ENCODE measurements at regions not wholly inside any gene's neighbourhood (a gene's known extent, or its start where the extent isn't known, plus 50 kb on each side); places are given as distances from the start of the nearest gene placed in this dataset.

DNA sequence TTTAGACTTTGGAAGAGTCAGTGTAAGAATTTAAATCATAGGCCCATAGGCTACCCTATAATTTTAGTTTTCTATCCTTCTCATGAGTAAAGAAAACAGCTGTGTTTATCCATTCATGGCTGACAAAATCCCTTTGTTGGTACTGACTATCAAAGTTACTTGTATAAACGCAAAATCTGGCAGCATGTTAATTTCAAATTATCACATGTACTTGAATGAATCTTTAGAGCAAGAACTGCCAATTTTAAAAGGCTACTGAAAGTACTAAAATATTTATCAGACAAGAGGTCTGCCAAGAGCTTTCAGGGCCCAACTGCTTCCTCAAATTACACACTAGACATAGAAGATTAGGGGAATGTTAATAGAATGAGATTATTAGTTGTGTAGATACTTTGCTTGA is 66.6 kb downstream of the MYL12B start:
- Mint-ChIP-seq H3K4me3 (no peak overlapping the region), H3K4me1 (peaks cover 4% of the 10 kb centered on the region), H3K9me3 (no peaks in the 10 kb centered on the region), H3K36me3 (ENCODE audit: low read depth) (no peaks in the 10 kb centered on the region), H3K27ac (no peak overlapping the region), H3K27me3 (peaks cover 11% of the 10 kb centered on the region)
- DNase-seq: no peak
- CTCF ChIA-PET: interaction anchor here (1.0 kb wide), 1 partner anchor 443 kb away, joined by 3 read pairs; no protein-coding TSS in a partner anchor
- POLR2A ChIA-PET: no interaction called here

DNA sequence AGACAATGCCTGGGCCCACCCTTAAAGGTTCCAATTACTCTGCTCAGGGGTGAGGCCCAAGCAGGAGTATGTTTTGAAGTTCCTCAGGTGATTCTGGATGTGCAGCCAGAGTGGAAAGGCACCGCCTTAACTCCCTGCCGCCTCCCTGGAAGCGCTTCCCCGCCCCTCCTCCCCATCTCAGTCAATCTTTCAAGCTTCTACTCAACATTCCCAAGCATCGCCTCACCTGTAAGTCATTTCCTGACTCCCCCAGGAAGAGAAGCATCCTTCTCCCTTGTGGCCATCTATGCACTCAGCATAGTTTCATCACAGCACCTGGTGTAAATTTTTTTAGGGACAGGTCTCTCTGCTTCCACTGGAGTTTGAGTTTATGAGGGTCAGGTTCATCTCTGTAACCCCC is 67.5 kb downstream of the MYL12B start:
- H3K27me3 Mint-ChIP-seq: peaks cover 9% of the 10 kb centered on the region
- H3K4me1 Mint-ChIP-seq: no peaks in the 10 kb centered on the region
- no peak overlapping the region for H3K27ac Mint-ChIP-seq
- CTCF ChIA-PET: no interaction called here
- no peaks in the 10 kb centered on the region for H3K36me3 Mint-ChIP-seq (ENCODE audit: low read depth)
- POLR2A ChIA-PET: no interaction called here
- DNase-seq: no peak
- no peak overlapping the region for H3K4me3 Mint-ChIP-seq
- no peaks in the 10 kb centered on the region for H3K9me3 Mint-ChIP-seq

DNA sequence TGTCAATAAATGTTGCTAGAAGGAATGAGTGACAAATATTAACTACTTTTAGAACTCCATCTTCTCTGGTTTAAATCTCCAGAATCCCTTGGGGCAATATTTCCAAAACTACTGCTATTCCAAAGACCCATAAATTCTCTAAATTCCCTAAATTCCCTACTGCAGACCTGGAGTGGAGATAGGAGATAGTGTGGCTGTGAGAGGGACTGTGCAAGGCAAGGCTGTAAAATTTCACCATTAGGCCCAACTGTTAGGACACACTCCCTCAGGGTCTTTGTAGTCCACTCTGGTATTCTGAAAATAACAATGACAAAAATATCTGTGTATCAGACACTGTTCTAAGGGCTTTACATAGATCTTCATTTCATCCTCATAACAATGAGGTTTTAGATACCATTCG is 67.9 kb downstream of the MYL12B start:
- CTCF ChIA-PET: no interaction called here
- no peaks in the 10 kb centered on the region for H3K36me3 Mint-ChIP-seq (ENCODE audit: low read depth)
- H3K27me3 Mint-ChIP-seq: peaks cover 6% of the 10 kb centered on the region
- H3K9me3 Mint-ChIP-seq: no peaks in the 10 kb centered on the region
- H3K4me1 Mint-ChIP-seq: no peaks in the 10 kb centered on the region
- POLR2A ChIA-PET: no interaction called here
- no peak overlapping the region for H3K27ac Mint-ChIP-seq
- no peak for DNase-seq
- H3K4me3 Mint-ChIP-seq: no peak overlapping the region

DNA sequence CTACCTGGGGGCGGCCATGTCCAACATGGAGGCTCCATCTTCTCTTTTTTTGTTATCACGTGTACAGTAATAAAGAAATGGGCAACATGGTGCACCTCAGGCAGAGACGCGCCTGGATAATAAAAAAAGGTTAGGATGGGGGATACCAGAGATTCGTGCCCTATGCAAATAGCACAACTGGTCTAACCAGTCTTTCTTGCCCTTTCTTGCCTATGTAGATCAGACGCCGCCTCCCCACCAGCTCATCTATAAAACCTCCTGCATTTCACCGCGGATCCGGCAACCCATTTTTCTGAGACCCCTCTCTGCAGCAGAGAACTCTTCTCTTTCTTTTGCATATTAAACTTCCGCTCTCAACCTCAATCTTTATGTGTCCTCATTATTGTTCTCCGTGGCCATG is 68.7 kb downstream of the MYL12B start:
- H3K9me3 Mint-ChIP-seq: no peaks in the 10 kb centered on the region
- ChIA-PET CTCF (no interaction called here), POLR2A (no interaction called here)
- no peaks in the 10 kb centered on the region for H3K4me1 Mint-ChIP-seq
- no peak for DNase-seq
- no peak overlapping the region for H3K27ac Mint-ChIP-seq
- H3K4me3 Mint-ChIP-seq: no peak overlapping the region
- H3K27me3 Mint-ChIP-seq: peaks cover 6% of the 10 kb centered on the region
- no peaks in the 10 kb centered on the region for H3K36me3 Mint-ChIP-seq (ENCODE audit: low read depth)

DNA sequence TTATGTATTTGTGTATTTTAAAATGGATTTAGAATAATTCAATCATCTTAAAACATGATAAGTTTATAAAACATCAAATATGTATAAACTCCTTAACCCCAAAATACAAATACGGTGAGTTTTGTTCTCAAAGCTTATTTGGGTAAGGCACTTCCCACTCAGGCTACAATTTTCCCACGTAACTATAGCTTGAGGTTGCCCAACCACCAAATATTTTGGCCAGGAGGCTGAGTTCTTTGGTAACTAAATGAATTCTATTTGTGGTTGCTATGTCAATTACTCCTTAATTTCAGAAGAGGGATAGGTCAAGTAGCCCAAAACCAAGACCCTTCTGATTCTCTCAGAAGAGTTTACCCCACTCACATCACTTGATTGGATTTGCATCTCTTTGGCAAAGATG is 70.4 kb downstream of the MYL12B start:
- ChIA-PET POLR2A (no interaction called here), CTCF (interaction anchor here (1.1 kb wide), 1 partner anchor 35 kb away, joined by 3 read pairs; no protein-coding TSS in a partner anchor)
- Mint-ChIP-seq H3K36me3 (ENCODE audit: low read depth) (no peaks in the 10 kb centered on the region), H3K4me1 (no peaks in the 10 kb centered on the region), H3K27me3 (peaks cover 6% of the 10 kb centered on the region), H3K9me3 (no peaks in the 10 kb centered on the region), H3K27ac (no peak overlapping the region), H3K4me3 (no peak overlapping the region)
- no peak for DNase-seq

DNA sequence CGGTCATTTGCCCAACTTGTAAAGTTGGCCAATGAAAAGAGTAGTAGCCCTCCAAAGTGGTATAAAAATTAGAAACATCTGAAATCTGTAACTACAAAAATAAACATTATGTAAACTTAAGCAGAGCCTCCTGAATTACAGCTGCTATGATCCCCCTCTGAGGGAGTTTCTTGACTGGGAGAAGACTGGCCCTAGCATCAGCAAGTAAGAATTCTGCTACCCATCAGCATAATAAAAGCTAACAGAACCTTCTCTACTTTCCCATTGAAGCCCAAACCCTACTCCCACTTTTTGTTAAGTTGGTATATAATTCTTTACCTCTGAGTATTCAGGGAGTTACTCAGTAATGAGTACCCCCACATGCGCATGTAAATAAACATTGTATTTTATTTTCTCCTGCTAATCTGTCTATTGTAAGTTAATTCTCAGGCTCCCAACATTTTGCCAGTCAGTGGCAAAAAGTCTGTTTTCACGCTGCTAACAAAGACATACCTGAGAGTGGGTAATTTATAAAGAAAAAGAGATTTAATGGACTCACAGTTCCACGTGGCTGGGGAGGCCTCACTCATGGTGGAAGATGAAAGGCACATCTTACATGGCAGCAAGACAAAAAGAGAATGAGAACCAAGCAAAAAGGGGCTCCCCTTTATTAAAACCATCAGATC is 71.3 kb downstream of the MYL12B start:
- no peaks in the 10 kb centered on the region for H3K9me3 Mint-ChIP-seq
- ChIA-PET POLR2A (no interaction called here), CTCF (interaction anchor here (1.1 kb wide), 1 partner anchor 36 kb away, joined by 3 read pairs; no protein-coding TSS in a partner anchor)

DNA sequence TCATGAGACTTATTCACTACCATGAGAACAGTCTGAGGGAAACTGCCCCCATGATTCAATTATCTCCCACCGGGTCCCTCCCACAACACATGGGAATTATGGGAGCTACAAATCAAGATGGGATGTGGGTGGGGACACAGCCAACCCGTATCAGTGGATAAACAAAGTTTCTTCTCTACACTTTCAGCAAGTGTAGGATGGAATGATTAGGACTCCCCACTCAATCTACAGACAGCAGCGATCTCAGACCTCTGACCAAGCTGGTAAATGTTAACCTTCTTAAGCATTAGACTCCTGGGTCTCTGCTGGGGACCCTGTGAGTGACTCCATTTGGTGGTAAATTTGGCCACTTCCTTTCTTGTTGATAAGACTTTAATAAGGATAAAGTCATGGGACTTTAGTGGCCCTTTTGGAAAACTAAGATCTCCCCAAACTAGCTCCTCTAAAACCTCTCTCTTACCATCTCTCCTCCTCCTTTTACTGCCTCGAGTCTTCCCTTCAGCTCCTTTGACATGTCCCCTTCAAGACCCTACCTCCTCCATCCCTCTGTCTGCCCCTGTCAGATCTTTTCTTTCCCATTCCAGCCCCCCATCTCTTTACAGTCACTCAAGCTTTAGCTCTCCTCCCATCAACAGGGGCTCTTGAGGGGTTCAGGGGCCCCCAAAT is 71.9 kb downstream of the MYL12B start:
- no peak for DNase-seq
- Mint-ChIP-seq H3K4me3 (no peak overlapping the region), H3K27ac (no peak overlapping the region), H3K9me3 (no peaks in the 10 kb centered on the region), H3K36me3 (ENCODE audit: low read depth) (no peaks in the 10 kb centered on the region), H3K27me3 (peaks cover 6% of the 10 kb centered on the region), H3K4me1 (no peaks in the 10 kb centered on the region)
- CTCF ChIA-PET: interaction anchor here (1.1 to 1.8 kb wide), 2 partner anchors 11 to 36 kb away, joined by 3 to 14 read pairs; no protein-coding TSS in a partner anchor
- POLR2A ChIA-PET: no interaction called here

More for the DNA sequence above, 71.3 kb downstream of the MYL12B start:
- Mint-ChIP-seq H3K27me3 (peaks cover 6% of the 10 kb centered on the region), H3K36me3 (ENCODE audit: low read depth) (no peaks in the 10 kb centered on the region), H3K4me1 (no peaks in the 10 kb centered on the region), H3K27ac (no peak overlapping the region), H3K4me3 (no peak overlapping the region)
- DNase-seq: no peak

DNA sequence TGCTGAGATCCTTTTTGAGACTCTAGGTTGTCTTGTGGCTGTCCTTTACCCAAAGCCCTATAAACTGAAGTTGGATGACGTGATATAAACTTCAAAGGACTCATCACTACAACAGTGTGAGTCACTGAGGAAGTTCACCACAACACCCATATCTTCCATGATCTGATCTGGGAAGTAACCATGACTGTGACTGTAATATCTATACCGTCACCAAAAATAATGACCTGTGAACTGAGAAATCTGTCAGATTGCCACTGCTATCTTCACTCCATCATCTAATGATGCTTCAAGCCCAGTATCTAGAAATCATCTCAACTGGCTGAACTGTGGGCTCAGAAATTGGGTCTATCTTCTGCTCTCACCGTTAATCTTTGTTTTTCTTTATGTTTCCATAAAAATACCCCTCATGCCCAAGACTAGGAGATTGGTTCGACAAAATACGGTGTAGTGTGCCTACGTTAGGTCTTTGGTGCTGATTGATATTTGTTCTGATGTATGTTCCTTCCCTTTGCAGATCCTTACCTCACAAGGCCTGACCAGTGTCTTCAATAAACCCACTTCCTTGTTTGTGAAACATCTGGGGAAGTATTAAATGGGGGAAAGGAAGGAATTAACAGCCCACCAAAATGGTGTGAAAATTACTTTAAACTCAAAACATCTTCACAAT is 78.2 kb downstream of the MYL12B start:
- H3K9me3 Mint-ChIP-seq: no peaks in the 10 kb centered on the region
- peaks cover 11% of the 10 kb centered on the region for H3K4me1 Mint-ChIP-seq
- DNase-seq: no peak
- H3K27me3 Mint-ChIP-seq: peaks cover 1% of the 10 kb centered on the region
- no peaks in the 10 kb centered on the region for H3K36me3 Mint-ChIP-seq (ENCODE audit: low read depth)
- no peak overlapping the region for H3K27ac Mint-ChIP-seq
- CTCF ChIA-PET: no interaction called here
- POLR2A ChIA-PET: no interaction called here
- no peak overlapping the region for H3K4me3 Mint-ChIP-seq

DNA sequence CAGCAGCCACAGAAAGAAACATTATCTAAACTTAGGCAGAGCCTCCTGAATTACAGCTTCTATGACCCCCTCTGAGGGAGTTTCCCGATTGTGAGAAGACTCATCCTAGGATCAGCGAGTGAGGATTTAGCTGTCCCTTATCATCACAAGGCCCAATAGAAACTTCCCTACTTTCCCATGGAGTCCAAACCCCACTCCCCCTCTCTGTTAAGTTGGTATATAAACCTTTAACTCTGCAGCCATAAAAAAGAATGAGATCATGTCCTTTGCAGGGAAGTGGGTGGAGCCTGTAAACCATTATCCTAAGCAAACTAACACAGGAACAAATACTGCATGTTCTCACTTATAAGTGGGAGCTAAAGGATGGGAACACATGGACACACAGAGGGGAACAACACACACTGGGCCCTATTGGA is 78.8 kb downstream of the MYL12B start:
- ChIA-PET POLR2A (no interaction called here), CTCF (interaction anchor here (0.5 kb wide), 1 partner anchor 59 kb away, joined by 5 read pairs; no protein-coding TSS in a partner anchor)
- Mint-ChIP-seq H3K4me3 (no peak overlapping the region), H3K4me1 (peaks cover 11% of the 10 kb centered on the region), H3K36me3 (ENCODE audit: low read depth) (no peaks in the 10 kb centered on the region), H3K27ac (no peak overlapping the region), H3K9me3 (no peaks in the 10 kb centered on the region), H3K27me3 (peaks cover 1% of the 10 kb centered on the region)
- DNase-seq: no peak

DNA sequence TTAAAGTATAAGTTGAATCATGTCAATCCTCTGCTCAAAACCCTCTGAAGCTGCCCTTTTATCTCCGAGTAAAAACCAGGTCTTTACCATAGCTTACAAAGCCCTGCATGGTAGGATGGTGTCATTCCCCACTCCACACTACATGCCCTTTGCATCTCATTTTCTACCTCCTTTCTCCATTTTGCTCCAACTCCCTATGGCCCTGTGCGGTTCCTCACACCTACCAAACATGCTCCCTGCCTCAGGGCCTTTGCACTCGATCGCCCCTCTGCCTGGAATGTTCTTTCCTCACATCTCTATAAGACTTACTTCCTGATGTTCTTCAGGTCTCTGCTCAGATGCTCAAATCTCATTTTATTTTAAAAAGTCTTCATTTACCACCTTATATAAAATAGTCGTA is 80.7 kb downstream of the MYL12B start:
- ChIA-PET POLR2A (no interaction called here), CTCF (no interaction called here)
- Mint-ChIP-seq H3K36me3 (ENCODE audit: low read depth) (no peaks in the 10 kb centered on the region), H3K4me1 (peaks cover 11% of the 10 kb centered on the region), H3K27me3 (peaks cover 8% of the 10 kb centered on the region), H3K4me3 (no peak overlapping the region), H3K9me3 (no peaks in the 10 kb centered on the region), H3K27ac (no peak overlapping the region)
- DNase-seq: no peak

DNA sequence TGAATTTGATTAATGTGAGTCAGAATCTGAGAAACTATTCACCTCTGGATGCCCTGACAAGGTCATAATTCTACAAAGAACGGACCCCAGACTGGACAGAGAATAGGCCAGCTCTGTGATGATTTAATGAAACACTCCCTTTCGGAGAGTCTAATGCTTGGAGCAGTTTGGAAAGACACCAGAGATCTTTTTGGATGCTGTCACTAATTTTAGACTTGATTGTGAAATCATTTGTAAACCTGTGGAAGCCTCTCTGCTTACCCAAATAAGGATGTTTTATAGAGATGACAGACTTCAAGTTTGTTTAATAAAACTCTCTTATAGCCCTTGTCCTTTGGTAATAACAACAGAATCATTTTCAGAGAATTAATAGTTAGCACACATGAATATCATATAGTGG is 83.5 kb downstream of the MYL12B start:
- Mint-ChIP-seq H3K27me3 (peaks cover 8% of the 10 kb centered on the region), H3K4me3 (no peak overlapping the region), H3K9me3 (no peaks in the 10 kb centered on the region), H3K27ac (no peak overlapping the region), H3K36me3 (ENCODE audit: low read depth) (no peaks in the 10 kb centered on the region), H3K4me1 (peaks cover 3% of the 10 kb centered on the region)
- DNase-seq: no peak
- ChIA-PET CTCF (no interaction called here), POLR2A (no interaction called here)

DNA sequence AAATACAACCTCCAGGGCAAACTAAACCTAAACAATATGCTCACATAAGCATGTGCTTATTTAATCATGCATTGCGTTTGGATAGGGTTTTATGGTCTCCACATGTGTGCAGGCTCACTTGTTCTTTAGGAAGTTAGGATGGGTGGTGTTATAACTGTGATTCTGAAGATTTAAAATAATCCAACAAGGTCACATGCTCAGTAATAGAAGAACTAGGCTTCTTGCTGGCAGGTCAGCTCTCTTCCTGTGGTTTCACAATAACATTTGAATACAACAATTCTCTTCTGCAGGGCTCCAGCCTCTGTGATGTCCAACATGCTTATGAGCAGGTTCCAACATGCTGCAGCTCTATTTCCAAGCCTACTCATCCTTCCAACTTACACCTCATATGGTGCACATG is 84.0 kb downstream of the MYL12B start:
- Mint-ChIP-seq H3K27ac (no peak overlapping the region), H3K9me3 (no peaks in the 10 kb centered on the region), H3K4me1 (no peaks in the 10 kb centered on the region), H3K27me3 (peaks cover 8% of the 10 kb centered on the region), H3K4me3 (no peak overlapping the region), H3K36me3 (ENCODE audit: low read depth) (no peaks in the 10 kb centered on the region)
- ChIA-PET POLR2A (no interaction called here), CTCF (no interaction called here)
- DNase-seq: no peak

DNA sequence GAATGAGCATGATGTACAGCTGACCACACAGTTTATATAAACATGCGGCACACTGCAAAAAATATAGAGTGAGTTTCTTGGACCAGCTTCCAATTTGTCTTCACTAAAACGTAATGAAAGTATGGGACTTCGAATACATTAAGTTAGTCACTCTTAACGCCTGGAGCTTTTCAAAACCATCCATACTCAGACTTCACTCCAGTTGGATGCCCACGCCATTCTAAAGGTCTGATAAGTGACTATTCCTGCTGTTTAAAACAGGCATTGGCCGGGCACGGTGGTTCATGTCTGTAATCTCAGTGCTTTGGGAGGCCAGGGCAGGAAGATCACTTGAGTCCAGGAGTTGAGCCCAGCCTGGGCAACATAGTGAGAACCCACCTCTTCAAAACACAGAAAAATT is 84.6 kb downstream of the MYL12B start:
- POLR2A ChIA-PET: no interaction called here
- no peaks in the 10 kb centered on the region for H3K4me1 Mint-ChIP-seq
- H3K27me3 Mint-ChIP-seq: peaks cover 8% of the 10 kb centered on the region
- H3K4me3 Mint-ChIP-seq: no peak overlapping the region
- no peaks in the 10 kb centered on the region for H3K36me3 Mint-ChIP-seq (ENCODE audit: low read depth)
- no peak overlapping the region for H3K27ac Mint-ChIP-seq
- no peak for DNase-seq
- H3K9me3 Mint-ChIP-seq: no peaks in the 10 kb centered on the region
- CTCF ChIA-PET: no interaction called here
